ENCODE measurements at regions not wholly inside any gene's neighbourhood (a gene's known extent, or its start where the extent isn't known, plus 50 kb on each side); places are given as distances from the start of the nearest gene placed in this dataset.

DNA sequence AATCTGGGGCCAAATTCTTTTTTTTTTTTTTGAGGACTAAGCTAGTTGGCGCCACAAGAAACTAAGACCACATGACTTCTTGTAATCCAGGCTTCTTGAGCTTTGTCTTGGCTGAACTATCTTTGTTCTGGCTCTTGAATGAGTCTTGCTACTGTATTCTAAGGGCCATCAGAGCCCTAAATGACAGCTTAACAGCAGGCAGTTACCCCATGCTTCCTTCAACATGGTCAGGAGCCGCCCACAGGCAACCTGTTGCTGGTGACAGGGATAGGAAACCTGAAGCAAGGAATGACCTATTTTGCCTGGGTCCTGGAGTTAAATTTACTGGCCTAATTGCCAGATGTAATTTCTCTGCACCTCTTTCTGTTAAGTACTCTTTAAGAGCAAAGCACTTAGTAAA lies 188.2 kb upstream of the PLXNA2 start:
- TF ChIP-seq EP300 (IDR thresholded peaks at IDR 0.05) (no peak), POLR2AphosphoS5 (IDR thresholded peaks at IDR 0.05) (no peak)
- TF ChIP-seq, protein P1, sequence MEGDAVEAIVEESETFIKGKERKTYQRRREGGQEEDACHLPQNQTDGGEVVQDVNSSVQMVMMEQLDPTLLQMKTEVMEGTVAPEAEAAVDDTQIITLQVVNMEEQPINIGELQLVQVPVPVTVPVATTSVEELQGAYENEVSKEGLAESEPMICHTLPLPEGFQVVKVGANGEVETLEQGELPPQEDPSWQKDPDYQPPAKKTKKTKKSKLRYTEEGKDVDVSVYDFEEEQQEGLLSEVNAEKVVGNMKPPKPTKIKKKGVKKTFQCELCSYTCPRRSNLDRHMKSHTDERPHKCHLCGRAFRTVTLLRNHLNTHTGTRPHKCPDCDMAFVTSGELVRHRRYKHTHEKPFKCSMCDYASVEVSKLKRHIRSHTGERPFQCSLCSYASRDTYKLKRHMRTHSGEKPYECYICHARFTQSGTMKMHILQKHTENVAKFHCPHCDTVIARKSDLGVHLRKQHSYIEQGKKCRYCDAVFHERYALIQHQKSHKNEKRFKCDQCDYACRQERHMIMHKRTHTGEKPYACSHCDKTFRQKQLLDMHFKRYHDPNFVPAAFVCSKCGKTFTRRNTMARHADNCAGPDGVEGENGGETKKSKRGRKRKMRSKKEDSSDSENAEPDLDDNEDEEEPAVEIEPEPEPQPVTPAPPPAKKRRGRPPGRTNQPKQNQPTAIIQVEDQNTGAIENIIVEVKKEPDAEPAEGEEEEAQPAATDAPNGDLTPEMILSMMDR (IDR thresholded peaks at IDR 0.05) = no peak
